Osteocyte (in vitro differentiated cells): ENCODE measurements at regions not wholly inside any gene's neighbourhood (a gene's known extent, or its start where the extent isn't known, plus 50 kb on each side); places are given as distances from the start of the nearest gene placed in this dataset.

Source experiments
- DNase-seq: peaks from one replicate; pipeline ENCODE4 v3.0.0; 2021; ENCODE audit warnings: mixed read lengths; ENCODE audit not compliant: unreplicated experiment; ENCODE audit errors: extremely low spot score
- H3K27ac Mint-ChIP-seq: one replicate; pipeline ENCODE4 v1.8.0; 2021; ENCODE audit warnings: mild to moderate bottlenecking, mixed read lengths; ENCODE audit not compliant: unreplicated experiment
- H3K27me3 Mint-ChIP-seq: one replicate; pipeline ENCODE4 v1.8.0; 2021; ENCODE audit warnings: mixed read lengths; ENCODE audit not compliant: unreplicated experiment
- H3K36me3 Mint-ChIP-seq: one replicate; pipeline ENCODE4 v1.8.0; 2021; ENCODE audit warnings: mixed read lengths; ENCODE audit not compliant: unreplicated experiment
- H3K4me1 Mint-ChIP-seq: one replicate; pipeline ENCODE4 v1.8.0; 2021; ENCODE audit warnings: mixed read lengths; ENCODE audit not compliant: unreplicated experiment
- H3K4me3 Mint-ChIP-seq: one replicate; pipeline ENCODE4 v1.8.0; 2021; ENCODE audit warnings: mild to moderate bottlenecking, moderate library complexity, mixed read lengths; ENCODE audit not compliant: unreplicated experiment
- H3K9me3 Mint-ChIP-seq: one replicate; pipeline ENCODE4 v1.8.0; 2021; ENCODE audit warnings: mixed read lengths; ENCODE audit not compliant: unreplicated experiment
- TF ChIP-seq, protein P1 (sequence below): fragments of 200-600 bp; sonication (generic); IDR thresholded peaks from 2 replicates; pipeline ENCODE4 v1.5.0; 2021; ENCODE audit warnings: antibody characterized with exemption, mild to moderate bottlenecking, moderate library complexity

- no peaks in the 10 kb centered on the region for H3K27me3 Mint-ChIP-seq
- H3K36me3 Mint-ChIP-seq = no peaks in the 10 kb centered on the region
- TF ChIP-seq, protein P1, sequence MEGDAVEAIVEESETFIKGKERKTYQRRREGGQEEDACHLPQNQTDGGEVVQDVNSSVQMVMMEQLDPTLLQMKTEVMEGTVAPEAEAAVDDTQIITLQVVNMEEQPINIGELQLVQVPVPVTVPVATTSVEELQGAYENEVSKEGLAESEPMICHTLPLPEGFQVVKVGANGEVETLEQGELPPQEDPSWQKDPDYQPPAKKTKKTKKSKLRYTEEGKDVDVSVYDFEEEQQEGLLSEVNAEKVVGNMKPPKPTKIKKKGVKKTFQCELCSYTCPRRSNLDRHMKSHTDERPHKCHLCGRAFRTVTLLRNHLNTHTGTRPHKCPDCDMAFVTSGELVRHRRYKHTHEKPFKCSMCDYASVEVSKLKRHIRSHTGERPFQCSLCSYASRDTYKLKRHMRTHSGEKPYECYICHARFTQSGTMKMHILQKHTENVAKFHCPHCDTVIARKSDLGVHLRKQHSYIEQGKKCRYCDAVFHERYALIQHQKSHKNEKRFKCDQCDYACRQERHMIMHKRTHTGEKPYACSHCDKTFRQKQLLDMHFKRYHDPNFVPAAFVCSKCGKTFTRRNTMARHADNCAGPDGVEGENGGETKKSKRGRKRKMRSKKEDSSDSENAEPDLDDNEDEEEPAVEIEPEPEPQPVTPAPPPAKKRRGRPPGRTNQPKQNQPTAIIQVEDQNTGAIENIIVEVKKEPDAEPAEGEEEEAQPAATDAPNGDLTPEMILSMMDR = no peak
- H3K27ac Mint-ChIP-seq = no peak overlapping the region
- DNase-seq = peak; percentile 46
- no peaks in the 10 kb centered on the region for H3K4me1 Mint-ChIP-seq
- H3K9me3 Mint-ChIP-seq = peaks cover 16% of the 10 kb centered on the region
- H3K4me3 Mint-ChIP-seq = no peak overlapping the region
Observed at GRCh38 chr16:16887193-16887592, 508.3 kb downstream of the NPIPA7 start.

DNA sequence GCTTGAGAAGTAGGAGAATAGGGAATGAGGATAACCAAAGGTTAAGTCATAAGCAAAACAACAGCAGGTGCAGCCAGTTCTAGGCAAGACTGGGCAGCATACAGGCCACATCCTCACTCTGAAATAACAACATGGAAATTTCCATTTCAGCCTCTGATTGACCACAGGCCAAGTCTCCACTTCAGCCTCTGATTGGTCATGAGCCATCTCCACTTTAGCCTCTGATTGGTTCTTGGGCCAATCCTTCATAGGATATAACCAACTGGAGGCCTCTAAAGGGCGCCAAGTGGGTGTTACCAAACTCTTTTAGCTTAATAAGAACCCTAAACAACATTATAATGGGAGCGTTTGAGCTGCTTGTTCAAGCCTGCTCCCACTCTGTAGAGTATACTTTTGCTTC, 512.0 kb downstream of the NPIPA7 start:
- H3K27ac Mint-ChIP-seq = no peak overlapping the region
- TF ChIP-seq, protein P1 = no peak
- no peaks in the 10 kb centered on the region for H3K4me1 Mint-ChIP-seq
- peaks cover 18% of the 10 kb centered on the region for H3K9me3 Mint-ChIP-seq
- no peaks in the 10 kb centered on the region for H3K36me3 Mint-ChIP-seq
- H3K27me3 Mint-ChIP-seq = no peaks in the 10 kb centered on the region
- DNase-seq = peak; percentile 6
- no peak overlapping the region for H3K4me3 Mint-ChIP-seq

DNA sequence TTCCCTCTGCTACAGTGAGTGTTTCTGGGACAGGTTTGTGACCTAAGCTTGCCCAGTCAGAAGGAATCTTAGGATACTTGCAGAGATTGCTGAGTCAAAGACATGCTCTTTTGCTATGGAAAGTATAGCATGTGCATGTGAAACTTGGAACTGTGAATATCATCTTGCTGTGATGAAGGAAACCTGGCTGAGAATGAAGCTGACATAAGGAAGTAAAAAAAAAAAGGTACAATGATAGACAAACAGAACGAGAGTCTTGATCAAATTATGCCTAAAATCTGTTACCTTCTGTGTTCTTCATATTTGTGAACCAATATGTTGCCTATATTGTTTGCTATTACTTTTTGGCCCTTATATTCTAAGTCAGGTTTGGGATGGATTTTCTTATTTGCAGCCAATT, 525.7 kb downstream of the NPIPA7 start:
- TF ChIP-seq, protein P1 = no peak
- no peak overlapping the region for H3K27ac Mint-ChIP-seq
- H3K4me1 Mint-ChIP-seq = no peaks in the 10 kb centered on the region
- peaks cover 19% of the 10 kb centered on the region for H3K9me3 Mint-ChIP-seq
- no peak for DNase-seq
- H3K4me3 Mint-ChIP-seq = no peak overlapping the region
- H3K27me3 Mint-ChIP-seq = no peaks in the 10 kb centered on the region
- no peaks in the 10 kb centered on the region for H3K36me3 Mint-ChIP-seq

GRCh38 chr16:16905850-16906249, 526.9 kb downstream of the NPIPA7 start:
- no peaks in the 10 kb centered on the region for H3K4me1 Mint-ChIP-seq
- DNase-seq = peak; percentile 21
- TF ChIP-seq, protein P1 = no peak
- H3K27ac Mint-ChIP-seq = no peak overlapping the region
- peaks cover 8% of the 10 kb centered on the region for H3K9me3 Mint-ChIP-seq
- H3K27me3 Mint-ChIP-seq = no peaks in the 10 kb centered on the region
- no peak overlapping the region for H3K4me3 Mint-ChIP-seq
- H3K36me3 Mint-ChIP-seq = no peaks in the 10 kb centered on the region

GRCh38 chr16:16907089-16907488, 528.1 kb downstream of the NPIPA7 start:
- DNase-seq = no peak
- Mint-ChIP-seq H3K27ac (no peak overlapping the region), H3K4me3 (no peak overlapping the region), H3K27me3 (no peaks in the 10 kb centered on the region), H3K36me3 (no peaks in the 10 kb centered on the region), H3K9me3 (peaks cover 4% of the 10 kb centered on the region), H3K4me1 (no peaks in the 10 kb centered on the region)
- TF ChIP-seq, protein P1 = no peak
